B cell (primary cell): ENCODE measurements at regions not wholly inside any gene's neighbourhood (a gene's known extent, or its start where the extent isn't known, plus 50 kb on each side); places are given as distances from the start of the nearest gene placed in this dataset.

Experiments
- EZH2 ChIP-seq: IDR thresholded peaks from 2 replicates; pipeline ENCODE4 v1.6.1; 2012; ENCODE audit warnings: borderline replicate concordance, low read depth, mild to moderate bottlenecking, moderate library complexity, low read length; ENCODE audit not compliant: insufficient read depth, poor library complexity, severe bottlenecking
- TF ChIP-seq, protein P1 (sequence below): fragments of 200-600 bp; IDR thresholded peaks from one replicate; pipeline ENCODE4 v1.8.0; 2022; ENCODE audit warnings: antibody characterized with exemption, mild to moderate bottlenecking

DNA sequence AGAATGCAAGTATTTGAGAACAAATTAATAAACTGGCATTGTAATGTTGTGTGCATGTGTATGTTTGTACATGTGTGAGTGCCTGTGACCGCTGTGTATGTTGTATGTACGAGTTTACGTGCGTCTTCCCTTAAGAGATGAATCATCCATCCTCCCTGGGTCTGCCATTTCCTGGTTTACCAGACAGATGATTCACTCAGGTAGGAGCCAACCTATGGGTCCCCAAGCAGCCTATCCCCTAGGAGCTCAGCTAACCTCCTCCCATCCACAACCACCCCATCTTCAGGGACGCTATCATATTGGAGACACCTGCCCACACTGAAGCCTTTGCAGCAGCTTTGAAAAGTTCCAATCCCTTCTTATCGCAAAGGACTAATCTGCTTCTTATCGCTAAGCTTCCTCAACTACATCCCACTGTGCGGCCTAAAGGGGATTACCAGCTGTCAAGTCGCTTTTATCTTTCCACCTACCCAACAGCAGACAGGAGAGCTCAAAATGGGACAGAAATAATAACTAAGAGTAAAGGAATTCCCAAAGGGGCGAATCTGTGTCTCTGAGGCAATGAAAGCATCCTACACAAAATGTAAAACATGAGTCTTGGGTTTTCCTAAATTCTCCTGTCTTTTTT lies 81.5 kb upstream of the TMCC3 start:
- TF ChIP-seq, protein P1, sequence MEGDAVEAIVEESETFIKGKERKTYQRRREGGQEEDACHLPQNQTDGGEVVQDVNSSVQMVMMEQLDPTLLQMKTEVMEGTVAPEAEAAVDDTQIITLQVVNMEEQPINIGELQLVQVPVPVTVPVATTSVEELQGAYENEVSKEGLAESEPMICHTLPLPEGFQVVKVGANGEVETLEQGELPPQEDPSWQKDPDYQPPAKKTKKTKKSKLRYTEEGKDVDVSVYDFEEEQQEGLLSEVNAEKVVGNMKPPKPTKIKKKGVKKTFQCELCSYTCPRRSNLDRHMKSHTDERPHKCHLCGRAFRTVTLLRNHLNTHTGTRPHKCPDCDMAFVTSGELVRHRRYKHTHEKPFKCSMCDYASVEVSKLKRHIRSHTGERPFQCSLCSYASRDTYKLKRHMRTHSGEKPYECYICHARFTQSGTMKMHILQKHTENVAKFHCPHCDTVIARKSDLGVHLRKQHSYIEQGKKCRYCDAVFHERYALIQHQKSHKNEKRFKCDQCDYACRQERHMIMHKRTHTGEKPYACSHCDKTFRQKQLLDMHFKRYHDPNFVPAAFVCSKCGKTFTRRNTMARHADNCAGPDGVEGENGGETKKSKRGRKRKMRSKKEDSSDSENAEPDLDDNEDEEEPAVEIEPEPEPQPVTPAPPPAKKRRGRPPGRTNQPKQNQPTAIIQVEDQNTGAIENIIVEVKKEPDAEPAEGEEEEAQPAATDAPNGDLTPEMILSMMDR: no peak
- no peak for TF ChIP-seq EZH2
